HTR-8/SVneo (cell line): ENCODE measurements at regions not wholly inside any gene's neighbourhood (a gene's known extent, or its start where the extent isn't known, plus 50 kb on each side); places are given as distances from the start of the nearest gene placed in this dataset.

Experiments used
- DNase-seq: peaks from one replicate; pipeline ENCODE4 v3.0.0; 2011; ENCODE audit warnings: low spot score, mixed read lengths; ENCODE audit not compliant: insufficient read length
- FAIRE-seq: peaks from 2 replicates; lab custom pipeline; 2011; peaks lifted over from hg19 to GRCh38; lab: Jason Lieb, UNC

DNA sequence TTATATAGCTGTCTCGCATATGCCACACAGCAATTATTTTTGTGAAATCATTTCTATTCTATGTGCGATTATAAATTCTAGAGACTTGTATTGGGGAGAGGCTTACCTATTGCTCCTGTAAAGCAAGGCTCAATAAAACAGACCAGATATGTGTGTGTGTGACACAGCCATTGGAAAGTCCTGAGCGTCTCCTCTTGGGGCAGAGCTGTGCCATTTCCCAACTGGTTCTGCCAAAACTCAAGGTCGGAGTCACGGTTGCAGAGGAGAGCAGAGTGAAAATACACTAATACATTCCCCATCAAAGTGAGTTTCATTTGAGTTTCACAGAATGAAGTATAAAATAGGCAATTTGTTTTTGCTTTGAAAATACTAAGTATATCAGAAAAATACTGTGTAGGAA, 567.4 kb upstream of the FZD8 start:
- FAIRE-seq (no peak), DNase-seq (no peak)

DNA sequence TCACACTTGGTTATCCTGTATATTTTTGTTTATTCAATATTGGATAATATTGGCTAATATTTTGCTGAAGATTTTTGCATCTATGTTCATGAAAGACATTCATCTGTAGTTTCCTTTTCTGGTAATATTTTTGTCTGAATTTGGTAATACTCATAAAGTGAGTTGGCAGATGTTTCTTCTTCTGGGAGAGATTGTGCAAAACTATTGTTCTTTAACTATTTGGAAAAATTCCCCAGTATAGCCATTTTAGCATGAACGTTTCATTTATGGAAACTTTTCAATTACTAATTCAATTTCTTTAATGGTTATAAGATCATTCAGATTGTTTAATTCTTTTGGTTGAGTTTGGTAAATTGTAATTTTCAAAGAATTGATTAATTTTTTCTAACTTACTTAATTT, 560.8 kb upstream of the FZD8 start:
- no peak for DNase-seq
- FAIRE-seq: no peak

GRCh38 chr10:36200577-36200976, 558.5 kb upstream of the FZD8 start:
- FAIRE-seq (no peak), DNase-seq (no peak)

GRCh38 chr10:36198322-36198721, 556.2 kb upstream of the FZD8 start:
- FAIRE-seq: no peak
- DNase-seq: no peak

GRCh38 chr10:36195364-36195763, 553.3 kb upstream of the FZD8 start:
- FAIRE-seq: no peak
- no peak for DNase-seq

DNA sequence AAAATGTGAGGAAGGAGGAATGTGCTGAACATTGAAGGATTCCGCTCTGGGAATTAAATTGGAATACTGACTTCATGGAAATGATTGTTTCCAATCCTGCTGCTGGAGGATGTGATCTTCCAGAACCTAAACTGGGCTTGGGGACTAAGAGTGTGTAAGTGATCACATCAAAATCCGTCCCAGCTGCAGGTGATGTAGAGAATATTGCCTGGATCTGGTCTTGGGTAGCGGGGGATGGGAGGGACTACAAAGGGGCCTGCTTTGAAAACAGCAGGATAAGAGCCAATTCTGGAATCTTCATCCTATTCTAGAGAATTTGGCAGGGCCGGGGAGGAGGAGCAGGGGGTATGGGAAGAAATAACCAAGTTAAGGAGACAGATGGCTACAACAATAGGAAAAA, 552.2 kb upstream of the FZD8 start:
- DNase-seq (no peak), FAIRE-seq (no peak)

DNA sequence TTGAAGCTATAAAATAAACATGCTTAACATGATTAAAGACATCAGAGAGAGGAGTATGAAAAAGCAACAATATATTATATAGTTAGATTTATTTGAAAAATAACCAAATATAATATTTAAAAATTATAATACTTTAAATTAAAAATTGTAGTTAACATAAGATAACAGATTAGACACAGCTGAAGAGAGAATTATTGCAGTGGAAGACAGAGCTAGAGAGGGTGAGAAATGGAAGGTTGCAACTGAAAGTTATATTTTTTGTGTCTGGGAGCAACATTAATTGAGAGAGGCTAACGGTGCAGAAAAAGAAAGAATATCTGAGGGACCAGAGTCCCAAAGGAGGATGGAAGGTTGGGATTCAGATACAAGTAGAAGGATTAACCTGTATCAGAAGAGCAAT, 548.9 kb upstream of the FZD8 start:
- no peak for DNase-seq
- no peak for FAIRE-seq

DNA sequence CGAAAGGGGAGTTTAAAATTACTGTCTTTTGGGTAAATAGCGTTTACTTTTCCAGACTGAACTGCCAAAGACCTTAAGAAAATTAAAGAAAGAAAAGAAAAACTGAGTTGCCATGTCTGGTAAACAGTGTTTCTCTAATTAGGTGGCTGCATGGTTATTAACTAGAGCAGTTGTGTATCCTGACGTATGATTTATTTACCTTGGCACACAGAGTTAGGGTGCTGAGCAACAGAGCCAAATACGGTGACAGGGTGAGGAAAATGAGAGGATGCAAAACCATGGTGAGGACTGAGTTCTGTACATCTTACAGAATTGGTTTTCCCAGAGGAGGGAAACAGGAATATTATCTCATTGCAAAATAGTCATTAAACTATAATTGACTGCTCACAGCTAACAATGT, 546.4 kb upstream of the FZD8 start:
- no peak for FAIRE-seq
- no peak for DNase-seq

GRCh38 chr10:36188080-36188453, 546.0 kb upstream of the FZD8 start:
- DNase-seq (no peak), FAIRE-seq (no peak)

GRCh38 chr10:36187380-36188079, 545.4 kb upstream of the FZD8 start:
- FAIRE-seq (no peak), DNase-seq (no peak)

DNA sequence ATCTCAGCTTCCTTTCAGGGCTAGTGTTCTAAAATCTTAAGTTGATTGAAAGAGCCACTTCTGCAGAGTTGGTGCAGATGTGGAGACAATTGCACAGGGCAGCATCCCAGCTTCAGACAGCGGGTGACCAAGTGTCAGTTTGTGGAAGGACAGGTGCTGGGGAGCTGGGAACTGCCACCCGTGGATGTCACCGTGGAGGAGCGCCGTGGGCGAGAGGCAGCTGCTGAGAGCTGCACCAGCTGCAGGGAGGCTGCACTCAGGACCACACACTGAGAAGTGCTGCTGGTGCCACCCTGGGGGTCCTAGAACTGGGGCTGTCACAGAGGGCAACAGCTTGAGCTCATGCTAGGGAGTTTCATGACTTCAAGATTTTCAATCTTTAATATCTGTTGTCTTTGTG, 543.0 kb upstream of the FZD8 start:
- DNase-seq (no peak), FAIRE-seq (no peak)

DNA sequence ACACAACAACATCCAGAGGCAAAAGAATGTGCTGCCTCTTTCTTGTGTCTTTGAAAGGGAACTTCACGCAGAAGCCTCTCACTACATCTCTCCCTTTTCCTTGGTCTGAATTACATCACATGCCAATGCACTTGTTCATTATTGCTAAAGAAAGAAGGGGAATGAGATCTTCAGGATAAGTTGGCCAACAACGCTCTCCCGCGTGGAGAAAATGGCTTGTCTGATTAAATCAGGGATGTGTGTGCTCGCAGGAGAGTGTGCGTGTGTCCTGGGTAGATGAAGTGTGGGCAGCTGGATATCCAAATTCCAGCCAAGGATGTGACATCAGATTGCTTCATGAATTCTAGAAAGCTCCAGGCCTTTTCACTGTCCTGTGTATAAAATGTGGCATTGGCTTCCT, 541.6 kb upstream of the FZD8 start:
- DNase-seq (no peak), FAIRE-seq (no peak)

GRCh38 chr10:36183056-36183455, 541.0 kb upstream of the FZD8 start:
- DNase-seq: no peak

GRCh38 chr10:36182606-36183005, 540.5 kb upstream of the FZD8 start:
- DNase-seq: no peak
- FAIRE-seq: no peak

More at GRCh38 chr10:36183056-36183455, 541.0 kb upstream of the FZD8 start:
- no peak for FAIRE-seq

GRCh38 chr10:36182179-36182566, 540.1 kb upstream of the FZD8 start:
- DNase-seq: no peak
- FAIRE-seq: no peak

- DNase-seq (no peak), FAIRE-seq (no peak)
Measured at GRCh38 chr10:36181426-36182178, 539.5 kb upstream of the FZD8 start.

DNA sequence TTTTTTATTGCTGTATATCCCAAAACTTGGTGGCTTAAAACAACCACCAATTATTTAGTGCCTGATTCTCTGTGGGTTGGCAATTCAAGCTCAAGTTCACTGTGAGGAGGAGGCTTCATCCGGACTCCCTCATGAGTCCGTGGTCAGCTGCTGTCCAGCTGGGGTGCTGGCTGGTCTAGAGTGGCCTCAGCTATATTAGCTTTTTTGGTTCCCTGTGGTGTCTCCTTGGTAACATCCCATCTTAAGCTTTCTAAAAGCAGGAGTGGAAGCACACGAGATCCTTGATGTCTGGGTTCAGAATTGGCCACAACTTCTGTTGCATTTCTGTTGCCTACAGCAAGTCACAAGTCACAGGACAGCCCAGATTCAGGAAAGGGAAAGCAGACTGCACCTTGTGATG, 536.5 kb upstream of the FZD8 start:
- DNase-seq: no peak
- FAIRE-seq: peak; percentile 60

- FAIRE-seq: no peak
- no peak for DNase-seq
Measured at GRCh38 chr10:36177071-36177470, 535.0 kb upstream of the FZD8 start.

DNA sequence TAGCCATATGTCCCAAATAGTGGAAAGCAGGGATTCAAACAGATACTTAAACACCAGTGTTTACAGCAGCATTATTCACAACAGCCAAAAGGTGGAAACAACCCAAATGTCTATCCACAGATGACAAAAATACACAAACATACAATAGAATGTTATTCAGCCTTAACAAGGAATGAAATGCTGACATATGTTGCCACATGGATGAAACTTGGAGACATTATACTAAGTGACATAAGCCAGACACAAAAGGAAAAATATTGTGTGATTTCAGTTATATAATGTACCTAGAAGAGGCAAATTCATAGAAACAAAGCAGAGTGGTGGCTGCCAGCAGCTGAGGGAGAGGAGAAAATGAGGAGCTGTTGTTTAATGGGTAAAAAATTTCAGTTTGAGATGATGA, 533.9 kb upstream of the FZD8 start:
- DNase-seq: no peak
- no peak for FAIRE-seq

GRCh38 chr10:36173364-36173763, 531.3 kb upstream of the FZD8 start:
- no peak for FAIRE-seq
- no peak for DNase-seq

DNA sequence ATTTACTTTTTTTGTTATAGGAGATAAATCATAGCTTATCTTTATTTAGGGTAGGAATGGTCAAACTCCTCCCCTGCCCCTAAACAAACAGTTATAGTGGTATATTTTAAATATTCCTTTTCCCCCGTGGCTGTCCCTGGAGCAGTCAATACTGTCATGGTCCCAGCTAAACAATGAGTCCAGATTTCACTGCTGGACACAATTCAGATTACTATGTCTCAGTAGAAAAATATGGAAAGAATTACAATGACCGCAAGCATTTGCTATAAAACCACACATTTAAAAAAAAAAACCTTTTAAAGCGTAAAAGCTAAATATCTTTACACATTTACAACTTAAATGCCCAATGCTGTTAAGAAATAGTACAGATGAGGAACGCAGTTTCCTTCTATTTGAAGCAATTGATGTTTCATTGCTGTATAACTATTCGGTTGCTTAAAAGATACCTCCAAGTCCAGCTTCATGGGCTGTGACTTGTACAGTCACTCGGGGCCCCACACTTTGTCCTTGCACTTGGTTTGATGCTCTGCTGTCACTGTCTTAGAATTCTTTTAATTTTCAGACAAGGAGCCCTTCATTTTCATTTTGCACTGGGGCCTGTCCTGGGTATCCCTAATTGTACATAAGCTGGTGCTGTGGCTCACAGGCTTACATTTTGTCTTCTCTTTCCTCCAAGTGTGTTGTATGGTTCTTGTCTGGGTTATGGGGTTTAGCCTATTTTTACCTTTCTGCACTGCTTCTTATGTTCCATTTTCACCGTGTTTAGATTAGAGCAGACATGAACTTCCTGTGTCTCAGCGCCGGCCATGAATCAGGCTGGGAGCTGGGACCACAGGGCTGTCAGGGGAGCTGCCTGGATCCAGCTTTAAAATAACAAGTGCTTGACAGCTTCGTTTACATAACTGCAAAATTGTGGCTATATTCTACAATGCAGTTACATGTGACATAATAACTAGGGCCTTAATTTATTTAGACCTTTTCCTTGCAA, 530.2 kb upstream of the FZD8 start:
- FAIRE-seq: no peak

More for the DNA sequence above, 530.2 kb upstream of the FZD8 start:
- DNase-seq: peak; percentile 53
